Epithelial cell of esophagus (primary cell): ENCODE measurements at regions not wholly inside any gene's neighbourhood (a gene's known extent, or its start where the extent isn't known, plus 50 kb on each side); places are given as distances from the start of the nearest gene placed in this dataset.

Experiments used
- DNase-seq: peaks from one replicate; pipeline ENCODE4 v3.0.0; 2010; ENCODE audit warnings: low read depth
- H3K4me3 ChIP-seq: 2 replicates; pipeline ENCODE4 v1.5.1; 2011; ENCODE audit warnings: mild to moderate bottlenecking, low read length, control low read depth
- CTCF ChIP-seq: IDR thresholded peaks from 2 replicates; pipeline ENCODE4 v1.5.1; 2011; ENCODE audit warnings: low read depth, mild to moderate bottlenecking, low read length, control low read depth, inconsistent platforms; ENCODE audit not compliant: insufficient read depth; ENCODE audit errors: missing control alignments

GRCh38 chrX:39850209-39850608 lies 247.5 kb downstream of the BCOR start:
- no peak overlapping the region for H3K4me3 ChIP-seq
- TF ChIP-seq CTCF, result no peak
- DNase-seq, result no peak

GRCh38 chrX:39850630-39851152 lies 247.1 kb downstream of the BCOR start:
- DNase-seq, result no peak
- no peak for TF ChIP-seq CTCF
- H3K4me3 ChIP-seq, result no peak overlapping the region

GRCh38 chrX:39851745-39852455 lies 245.9 kb downstream of the BCOR start:
- H3K4me3 ChIP-seq, result no peak overlapping the region
- TF ChIP-seq CTCF, result no peak
- DNase-seq, result no peak

GRCh38 chrX:39852491-39852890 lies 245.3 kb downstream of the BCOR start:
- no peak for TF ChIP-seq CTCF
- no peak overlapping the region for H3K4me3 ChIP-seq
- no peak for DNase-seq

- TF ChIP-seq CTCF, result no peak
- no peak overlapping the region for H3K4me3 ChIP-seq
- no peak for DNase-seq
These were observed 244.2 kb downstream of the BCOR start for GRCh38 chrX:39853417-39854030.

- no peak for TF ChIP-seq CTCF
- no peak overlapping the region for H3K4me3 ChIP-seq
- no peak for DNase-seq
These were observed 242.7 kb downstream of the BCOR start for GRCh38 chrX:39854772-39855747.
